ENCODE measurements at regions not wholly inside any gene's neighbourhood (a gene's known extent, or its start where the extent isn't known, plus 50 kb on each side); places are given as distances from the start of the nearest gene placed in this dataset.

DNA sequence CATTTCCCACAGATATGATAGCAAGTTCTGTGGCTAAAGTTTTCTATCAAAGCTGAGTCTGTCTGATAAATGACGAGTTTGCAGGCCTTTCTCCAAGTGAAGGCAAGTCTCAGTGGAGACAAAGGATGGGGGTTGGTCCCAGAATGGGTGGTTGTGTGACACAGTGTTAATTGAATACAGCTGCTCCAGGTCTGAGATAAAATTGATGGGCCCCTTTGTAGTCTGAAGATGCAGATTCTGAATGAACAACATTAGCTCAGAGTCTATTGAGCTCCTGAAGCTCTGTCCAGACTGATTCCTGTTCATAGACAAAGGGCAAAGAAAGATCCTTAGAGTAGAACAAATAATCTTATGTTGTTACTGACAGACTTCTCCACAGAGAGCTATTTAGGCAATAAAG, 296.9 kb upstream of the CYRIA start:
- Histone ChIP-seq H3F3A (ENCODE audit: insufficient read depth, low read length, poor library complexity, severe bottlenecking) (no peaks in the 10 kb centered on the region), H2AFZ (ENCODE audit: low read depth, low read length) (no peak overlapping the region), H3K36me3 (ENCODE audit: insufficient read depth, low read length) (no peaks in the 10 kb centered on the region), H3K4me3 (ENCODE audit: low read length) (no peak overlapping the region), H4K20me1 (ENCODE audit: insufficient read depth) (no peaks in the 10 kb centered on the region), H3K9me3 (ENCODE audit: low read length) (no peaks in the 10 kb centered on the region), H3K27me3 (ENCODE audit: insufficient read depth, low read depth, low read length) (no peaks in the 10 kb centered on the region), H3K27ac (ENCODE audit: low read length) (no peak overlapping the region), H3K9ac (ENCODE audit: low read length) (no peak overlapping the region), H3K4me2 (ENCODE audit: low read length) (no peak overlapping the region), H3K79me2 (replicated peaks; ENCODE audit: insufficient read depth, low read length) (no peaks in the 10 kb centered on the region), H3K9me2 (ENCODE audit: insufficient read depth, low read length) (no peaks in the 10 kb centered on the region)
- TF ChIP-seq TAF1 (IDR thresholded peaks at IDR 0.05; ENCODE audit: low read depth) = no peak
- no peak for TF ChIP-seq RAD21 (conservative IDR thresholded peaks at IDR 0.05)
- TF ChIP-seq, protein P1, sequence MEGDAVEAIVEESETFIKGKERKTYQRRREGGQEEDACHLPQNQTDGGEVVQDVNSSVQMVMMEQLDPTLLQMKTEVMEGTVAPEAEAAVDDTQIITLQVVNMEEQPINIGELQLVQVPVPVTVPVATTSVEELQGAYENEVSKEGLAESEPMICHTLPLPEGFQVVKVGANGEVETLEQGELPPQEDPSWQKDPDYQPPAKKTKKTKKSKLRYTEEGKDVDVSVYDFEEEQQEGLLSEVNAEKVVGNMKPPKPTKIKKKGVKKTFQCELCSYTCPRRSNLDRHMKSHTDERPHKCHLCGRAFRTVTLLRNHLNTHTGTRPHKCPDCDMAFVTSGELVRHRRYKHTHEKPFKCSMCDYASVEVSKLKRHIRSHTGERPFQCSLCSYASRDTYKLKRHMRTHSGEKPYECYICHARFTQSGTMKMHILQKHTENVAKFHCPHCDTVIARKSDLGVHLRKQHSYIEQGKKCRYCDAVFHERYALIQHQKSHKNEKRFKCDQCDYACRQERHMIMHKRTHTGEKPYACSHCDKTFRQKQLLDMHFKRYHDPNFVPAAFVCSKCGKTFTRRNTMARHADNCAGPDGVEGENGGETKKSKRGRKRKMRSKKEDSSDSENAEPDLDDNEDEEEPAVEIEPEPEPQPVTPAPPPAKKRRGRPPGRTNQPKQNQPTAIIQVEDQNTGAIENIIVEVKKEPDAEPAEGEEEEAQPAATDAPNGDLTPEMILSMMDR (IDR thresholded peaks at IDR 0.05; ENCODE audit: poor library complexity, severe bottlenecking) = no peak
- no peak for TF ChIP-seq MXI1 (conservative IDR thresholded peaks at IDR 0.05; ENCODE audit: poor library complexity, severe bottlenecking)
- TF ChIP-seq, protein P2, sequence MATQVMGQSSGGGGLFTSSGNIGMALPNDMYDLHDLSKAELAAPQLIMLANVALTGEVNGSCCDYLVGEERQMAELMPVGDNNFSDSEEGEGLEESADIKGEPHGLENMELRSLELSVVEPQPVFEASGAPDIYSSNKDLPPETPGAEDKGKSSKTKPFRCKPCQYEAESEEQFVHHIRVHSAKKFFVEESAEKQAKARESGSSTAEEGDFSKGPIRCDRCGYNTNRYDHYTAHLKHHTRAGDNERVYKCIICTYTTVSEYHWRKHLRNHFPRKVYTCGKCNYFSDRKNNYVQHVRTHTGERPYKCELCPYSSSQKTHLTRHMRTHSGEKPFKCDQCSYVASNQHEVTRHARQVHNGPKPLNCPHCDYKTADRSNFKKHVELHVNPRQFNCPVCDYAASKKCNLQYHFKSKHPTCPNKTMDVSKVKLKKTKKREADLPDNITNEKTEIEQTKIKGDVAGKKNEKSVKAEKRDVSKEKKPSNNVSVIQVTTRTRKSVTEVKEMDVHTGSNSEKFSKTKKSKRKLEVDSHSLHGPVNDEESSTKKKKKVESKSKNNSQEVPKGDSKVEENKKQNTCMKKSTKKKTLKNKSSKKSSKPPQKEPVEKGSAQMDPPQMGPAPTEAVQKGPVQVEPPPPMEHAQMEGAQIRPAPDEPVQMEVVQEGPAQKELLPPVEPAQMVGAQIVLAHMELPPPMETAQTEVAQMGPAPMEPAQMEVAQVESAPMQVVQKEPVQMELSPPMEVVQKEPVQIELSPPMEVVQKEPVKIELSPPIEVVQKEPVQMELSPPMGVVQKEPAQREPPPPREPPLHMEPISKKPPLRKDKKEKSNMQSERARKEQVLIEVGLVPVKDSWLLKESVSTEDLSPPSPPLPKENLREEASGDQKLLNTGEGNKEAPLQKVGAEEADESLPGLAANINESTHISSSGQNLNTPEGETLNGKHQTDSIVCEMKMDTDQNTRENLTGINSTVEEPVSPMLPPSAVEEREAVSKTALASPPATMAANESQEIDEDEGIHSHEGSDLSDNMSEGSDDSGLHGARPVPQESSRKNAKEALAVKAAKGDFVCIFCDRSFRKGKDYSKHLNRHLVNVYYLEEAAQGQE (IDR thresholded peaks at IDR 0.05; ENCODE audit: borderline replicate concordance) = no peak
- no peak for TF ChIP-seq EP300 (conservative IDR thresholded peaks at IDR 0.05; ENCODE audit: poor library complexity, severe bottlenecking)
- TF ChIP-seq SMC3 (conservative IDR thresholded peaks at IDR 0.05; ENCODE audit: poor library complexity) = no peak
- TF ChIP-seq EZH2 (IDR thresholded peaks at IDR 0.05; ENCODE audit: borderline replicate concordance, insufficient read depth, low read length, poor library complexity, severe bottlenecking) = no peak
- no peak for TF ChIP-seq POLR2AphosphoS5 (IDR thresholded peaks at IDR 0.05)

DNA sequence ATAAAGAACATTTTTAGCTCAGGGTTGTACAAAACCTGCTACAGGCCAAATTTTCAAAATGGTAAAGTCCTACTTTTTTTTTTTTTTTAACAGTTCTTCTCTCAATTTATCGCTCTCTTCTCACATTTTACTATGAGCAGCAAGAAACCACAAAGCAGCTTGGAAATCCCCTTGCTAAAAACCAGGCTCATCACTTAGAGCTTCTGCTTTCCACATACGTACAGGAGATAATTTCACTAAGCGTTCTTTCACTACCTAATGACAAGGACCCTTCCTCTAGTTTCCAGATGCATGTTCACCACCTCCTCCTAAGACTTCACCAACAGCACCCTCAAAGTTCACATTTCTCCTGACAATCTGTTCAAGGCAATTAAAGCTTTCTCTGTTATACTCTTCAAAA, 294.9 kb upstream of the CYRIA start:
- Histone ChIP-seq H3K9me3 (ENCODE audit: low read length) (no peaks in the 10 kb centered on the region), H4K20me1 (ENCODE audit: insufficient read depth) (no peaks in the 10 kb centered on the region), H3K4me3 (ENCODE audit: low read length) (no peak overlapping the region), H3K4me2 (ENCODE audit: low read length) (no peak overlapping the region), H3K27me3 (ENCODE audit: insufficient read depth, low read depth, low read length) (no peaks in the 10 kb centered on the region), H3K79me2 (replicated peaks; ENCODE audit: insufficient read depth, low read length) (no peaks in the 10 kb centered on the region), H3F3A (ENCODE audit: insufficient read depth, low read length, poor library complexity, severe bottlenecking) (no peaks in the 10 kb centered on the region), H2AFZ (ENCODE audit: low read depth, low read length) (no peak overlapping the region), H3K9me2 (ENCODE audit: insufficient read depth, low read length) (no peaks in the 10 kb centered on the region), H3K9ac (ENCODE audit: low read length) (no peak overlapping the region), H3K27ac (ENCODE audit: low read length) (no peak overlapping the region), H3K36me3 (ENCODE audit: insufficient read depth, low read length) (no peaks in the 10 kb centered on the region)
- TF ChIP-seq, protein P1 (IDR thresholded peaks at IDR 0.05; ENCODE audit: poor library complexity, severe bottlenecking) = no peak
- TF ChIP-seq TAF1 (IDR thresholded peaks at IDR 0.05; ENCODE audit: low read depth) (no peak), EP300 (conservative IDR thresholded peaks at IDR 0.05; ENCODE audit: poor library complexity, severe bottlenecking) (no peak), RAD21 (conservative IDR thresholded peaks at IDR 0.05) (no peak), SMC3 (conservative IDR thresholded peaks at IDR 0.05; ENCODE audit: poor library complexity) (no peak), MXI1 (conservative IDR thresholded peaks at IDR 0.05; ENCODE audit: poor library complexity, severe bottlenecking) (no peak), POLR2AphosphoS5 (IDR thresholded peaks at IDR 0.05) (no peak), EZH2 (IDR thresholded peaks at IDR 0.05; ENCODE audit: borderline replicate concordance, insufficient read depth, low read length, poor library complexity, severe bottlenecking) (no peak)
- TF ChIP-seq, protein P2 (IDR thresholded peaks at IDR 0.05; ENCODE audit: borderline replicate concordance) = no peak

All from neural cell (in vitro differentiated cells).